ENCODE measurements at regions not wholly inside any gene's neighbourhood (a gene's known extent, or its start where the extent isn't known, plus 50 kb on each side); places are given as distances from the start of the nearest gene placed in this dataset.
"Not testable (repeated sequence)": the region's sequence is repeated elsewhere in the genome, so short reads cannot be mapped to it uniquely, and the experiment has no call there.

GRCh38 chr9:115757461-115757860 lies 396.1 kb upstream of the PAPPA start:
- DNase-seq, result no peak

- no peak for DNase-seq
Observed at GRCh38 chr9:115758441-115758840, 395.1 kb upstream of the PAPPA start.

GRCh38 chr9:115759426-115759825 lies 394.2 kb upstream of the PAPPA start:
- DNase-seq, result no peak

GRCh38 chr9:115764645-115765044 lies 388.9 kb upstream of the PAPPA start:
- no peak for DNase-seq

- no peak for DNase-seq
Observed at GRCh38 chr9:115765060-115765459, 388.5 kb upstream of the PAPPA start.

- DNase-seq, result no peak
Observed at GRCh38 chr9:115766370-115766955, 387.1 kb upstream of the PAPPA start.

GRCh38 chr9:115770521-115770920 lies 383.1 kb upstream of the PAPPA start:
- DNase-seq, result no peak

- DNase-seq, result no peak
Observed at GRCh38 chr9:115775659-115776058, 377.9 kb upstream of the PAPPA start.

- no peak for DNase-seq
Observed at GRCh38 chr9:115777610-115778009, 376.0 kb upstream of the PAPPA start.

GRCh38 chr9:115781070-115781736 lies 372.4 kb upstream of the PAPPA start:
- DNase-seq, result no peak

- DNase-seq, result no peak
Observed at GRCh38 chr9:115786321-115786720, 367.3 kb upstream of the PAPPA start.

GRCh38 chr9:115790520-115790919 lies 363.1 kb upstream of the PAPPA start:
- DNase-seq, result no peak

- no peak for DNase-seq
Observed at GRCh38 chr9:115794921-115795475, 358.6 kb upstream of the PAPPA start.

GRCh38 chr9:115799734-115800133 lies 353.9 kb upstream of the PAPPA start:
- no peak for DNase-seq

- DNase-seq, result no peak
Observed at GRCh38 chr9:115804206-115804605, 349.4 kb upstream of the PAPPA start.

- DNase-seq, result no peak
Observed at GRCh38 chr9:115808108-115808507, 345.5 kb upstream of the PAPPA start.

GRCh38 chr9:115808695-115809094 lies 344.9 kb upstream of the PAPPA start:
- no peak for DNase-seq

- DNase-seq, result no peak
Observed at GRCh38 chr9:115810166-115810565, 343.4 kb upstream of the PAPPA start.

GRCh38 chr9:115814081-115814480 lies 339.5 kb upstream of the PAPPA start:
- no peak for DNase-seq

- DNase-seq, result no peak
Observed at GRCh38 chr9:115815786-115816185, 337.8 kb upstream of the PAPPA start.

- not testable (repeated sequence) for DNase-seq
Observed at GRCh38 chr9:115818651-115819050, 334.9 kb upstream of the PAPPA start.

GRCh38 chr9:115832031-115832430 lies 321.6 kb upstream of the PAPPA start:
- DNase-seq, result no peak

GRCh38 chr9:115837618-115838017 lies 316.0 kb upstream of the PAPPA start:
- DNase-seq, result no peak

GRCh38 chr9:115838417-115838816 lies 315.2 kb upstream of the PAPPA start:
- DNase-seq, result no peak

GRCh38 chr9:115844433-115844832 lies 309.2 kb upstream of the PAPPA start:
- not testable (repeated sequence) for DNase-seq

Data from activated CD4-positive, alpha-beta T cell treated with anti-CD3 and anti-CD28 coated beads, Interleukin-2, amount 50 U/mL, for 48 hours (primary cell).